ENCODE measurements at regions not wholly inside any gene's neighbourhood (a gene's known extent, or its start where the extent isn't known, plus 50 kb on each side); places are given as distances from the start of the nearest gene placed in this dataset.

DNA sequence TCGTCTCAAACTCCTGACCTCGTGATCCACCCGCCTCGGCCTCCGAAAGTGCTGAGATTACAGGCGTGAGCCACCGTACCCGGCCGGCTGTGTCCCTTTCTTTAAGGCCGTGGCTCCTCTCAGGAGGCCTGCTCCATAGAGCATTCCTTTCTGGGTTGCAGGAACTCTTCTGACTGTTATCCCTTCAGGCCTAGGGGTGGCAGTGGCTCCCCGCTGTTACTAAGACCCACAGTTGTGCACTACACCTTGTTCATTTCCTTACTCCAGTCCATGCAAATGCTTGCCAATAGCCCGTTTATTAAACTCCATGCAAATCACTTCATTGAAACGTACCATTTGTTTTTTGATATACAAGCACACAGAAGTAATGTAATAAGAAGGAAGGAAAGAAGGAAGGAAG is 234.7 kb downstream of the BCAT1 start:
- H3K4me3 Mint-ChIP-seq (ENCODE audit: low read depth) = no peak overlapping the region
- H3K4me1 Mint-ChIP-seq (ENCODE audit: low read depth) = peaks cover 14% of the 10 kb centered on the region
- no peak overlapping the region for H3K27ac Mint-ChIP-seq
- no peaks in the 10 kb centered on the region for H3K36me3 Mint-ChIP-seq (ENCODE audit: insufficient read depth)
- TF ChIP-seq, protein P1, sequence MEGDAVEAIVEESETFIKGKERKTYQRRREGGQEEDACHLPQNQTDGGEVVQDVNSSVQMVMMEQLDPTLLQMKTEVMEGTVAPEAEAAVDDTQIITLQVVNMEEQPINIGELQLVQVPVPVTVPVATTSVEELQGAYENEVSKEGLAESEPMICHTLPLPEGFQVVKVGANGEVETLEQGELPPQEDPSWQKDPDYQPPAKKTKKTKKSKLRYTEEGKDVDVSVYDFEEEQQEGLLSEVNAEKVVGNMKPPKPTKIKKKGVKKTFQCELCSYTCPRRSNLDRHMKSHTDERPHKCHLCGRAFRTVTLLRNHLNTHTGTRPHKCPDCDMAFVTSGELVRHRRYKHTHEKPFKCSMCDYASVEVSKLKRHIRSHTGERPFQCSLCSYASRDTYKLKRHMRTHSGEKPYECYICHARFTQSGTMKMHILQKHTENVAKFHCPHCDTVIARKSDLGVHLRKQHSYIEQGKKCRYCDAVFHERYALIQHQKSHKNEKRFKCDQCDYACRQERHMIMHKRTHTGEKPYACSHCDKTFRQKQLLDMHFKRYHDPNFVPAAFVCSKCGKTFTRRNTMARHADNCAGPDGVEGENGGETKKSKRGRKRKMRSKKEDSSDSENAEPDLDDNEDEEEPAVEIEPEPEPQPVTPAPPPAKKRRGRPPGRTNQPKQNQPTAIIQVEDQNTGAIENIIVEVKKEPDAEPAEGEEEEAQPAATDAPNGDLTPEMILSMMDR (IDR thresholded peaks at IDR 0.05; ENCODE audit: unreplicated experiment) = no peak
- H3K9me3 Mint-ChIP-seq (ENCODE audit: low read depth) = no peaks in the 10 kb centered on the region
- H3K27me3 Mint-ChIP-seq = no peaks in the 10 kb centered on the region
- DNase-seq (ENCODE audit: low spot score, unreplicated experiment) = no peak

DNA sequence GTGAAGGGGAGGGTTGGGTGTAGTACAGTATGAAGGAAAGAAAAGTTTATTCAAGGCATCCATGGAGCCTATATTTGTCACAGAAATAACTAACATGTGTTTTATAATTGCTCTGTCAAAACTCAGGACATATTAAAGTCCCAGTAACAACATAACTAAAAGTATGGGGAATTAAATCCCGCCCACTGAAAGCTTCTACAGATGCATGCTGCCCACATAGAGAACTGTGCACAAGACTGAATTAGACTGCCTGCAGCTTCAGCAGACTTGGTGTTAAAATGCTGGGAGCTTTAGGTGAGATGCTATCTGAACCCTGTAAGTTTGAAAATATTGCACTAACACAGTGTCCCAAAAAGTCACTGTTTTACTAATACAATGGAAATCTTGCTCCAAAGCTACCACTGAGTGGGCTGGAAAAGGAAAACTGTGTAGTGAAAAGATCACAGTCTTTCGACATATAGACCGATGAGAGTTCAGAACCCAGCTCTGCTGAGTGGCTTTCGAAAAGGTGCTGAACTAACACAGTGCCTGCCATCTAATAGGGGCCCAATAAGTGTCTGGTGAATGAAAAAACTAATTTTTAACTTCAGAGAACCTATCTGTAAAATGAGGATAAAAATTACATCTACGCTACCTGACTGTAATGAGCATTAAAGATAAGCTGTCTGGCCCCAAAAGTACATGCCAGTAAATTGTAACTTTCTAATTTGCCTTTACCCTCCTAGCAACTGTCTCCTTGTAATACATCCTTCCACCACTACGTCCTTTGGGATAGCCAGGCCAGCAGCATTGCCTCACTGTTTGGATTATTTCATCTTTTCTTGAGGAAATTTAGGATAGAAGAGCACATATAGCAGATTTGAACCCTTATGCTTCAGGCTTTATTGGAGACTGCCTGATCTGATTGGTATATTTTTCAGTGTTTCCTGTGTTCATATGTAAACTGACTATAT is 237.6 kb downstream of the BCAT1 start:
- no peak for DNase-seq (ENCODE audit: low spot score, unreplicated experiment)
- Mint-ChIP-seq H3K4me3 (ENCODE audit: low read depth) (no peak overlapping the region), H3K9me3 (ENCODE audit: low read depth) (no peaks in the 10 kb centered on the region), H3K36me3 (ENCODE audit: insufficient read depth) (no peaks in the 10 kb centered on the region), H3K27ac (no peak overlapping the region), H3K27me3 (no peaks in the 10 kb centered on the region), H3K4me1 (ENCODE audit: low read depth) (peaks cover 6% of the 10 kb centered on the region)
- TF ChIP-seq, protein P1 (IDR thresholded peaks at IDR 0.05; ENCODE audit: unreplicated experiment) = no peak

DNA sequence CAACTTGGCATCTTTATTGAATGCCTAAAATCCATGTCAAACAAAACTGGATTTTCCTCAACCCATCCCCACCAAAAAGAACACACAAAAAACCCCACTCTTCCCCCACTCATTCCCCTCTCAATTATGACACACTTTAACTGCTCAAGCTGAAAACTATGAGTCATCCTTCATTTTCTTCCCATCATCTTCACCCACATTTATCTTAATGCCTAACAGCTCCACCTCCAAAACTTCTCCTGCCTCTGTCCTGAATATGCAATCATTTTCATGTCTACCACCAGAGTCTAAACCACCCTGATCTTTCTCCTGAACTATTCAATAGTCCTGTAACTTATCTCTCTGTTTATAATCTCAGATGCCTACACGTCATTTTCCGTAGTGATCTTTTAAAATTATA is 239.7 kb downstream of the BCAT1 start:
- H3K9me3 Mint-ChIP-seq (ENCODE audit: low read depth) = no peaks in the 10 kb centered on the region
- no peaks in the 10 kb centered on the region for H3K36me3 Mint-ChIP-seq (ENCODE audit: insufficient read depth)
- H3K27ac Mint-ChIP-seq = no peak overlapping the region
- no peaks in the 10 kb centered on the region for H3K27me3 Mint-ChIP-seq
- peaks cover 3% of the 10 kb centered on the region for H3K4me1 Mint-ChIP-seq (ENCODE audit: low read depth)
- DNase-seq (ENCODE audit: low spot score, unreplicated experiment) = no peak
- no peak overlapping the region for H3K4me3 Mint-ChIP-seq (ENCODE audit: low read depth)
- TF ChIP-seq, protein P1 (IDR thresholded peaks at IDR 0.05; ENCODE audit: unreplicated experiment) = no peak

DNA sequence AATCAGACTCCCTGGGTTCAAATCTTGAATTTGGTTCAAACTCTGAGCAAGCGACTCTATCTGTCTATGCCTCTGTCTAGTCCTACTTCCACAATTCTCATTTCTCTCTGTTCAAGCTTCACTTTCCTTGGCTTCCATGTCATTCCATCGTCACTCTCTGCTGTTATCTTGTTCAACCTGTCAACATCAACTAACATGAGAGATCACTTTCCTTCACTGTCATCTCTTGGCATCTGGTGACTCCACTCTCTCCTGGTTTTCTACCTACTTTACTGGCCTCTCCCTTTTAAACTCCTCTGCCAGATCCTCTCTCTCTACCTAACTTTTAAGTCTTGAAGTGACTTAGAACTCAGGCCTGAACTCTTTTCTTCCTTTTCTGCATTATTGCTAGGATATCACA is 240.2 kb downstream of the BCAT1 start:
- no peaks in the 10 kb centered on the region for H3K27me3 Mint-ChIP-seq
- no peaks in the 10 kb centered on the region for H3K9me3 Mint-ChIP-seq (ENCODE audit: low read depth)
- TF ChIP-seq, protein P1 (IDR thresholded peaks at IDR 0.05; ENCODE audit: unreplicated experiment) = no peak
- H3K4me3 Mint-ChIP-seq (ENCODE audit: low read depth) = no peak overlapping the region
- H3K27ac Mint-ChIP-seq = no peak overlapping the region
- no peak for DNase-seq (ENCODE audit: low spot score, unreplicated experiment)
- H3K36me3 Mint-ChIP-seq (ENCODE audit: insufficient read depth) = no peaks in the 10 kb centered on the region
- H3K4me1 Mint-ChIP-seq (ENCODE audit: low read depth) = peaks cover 3% of the 10 kb centered on the region

DNA sequence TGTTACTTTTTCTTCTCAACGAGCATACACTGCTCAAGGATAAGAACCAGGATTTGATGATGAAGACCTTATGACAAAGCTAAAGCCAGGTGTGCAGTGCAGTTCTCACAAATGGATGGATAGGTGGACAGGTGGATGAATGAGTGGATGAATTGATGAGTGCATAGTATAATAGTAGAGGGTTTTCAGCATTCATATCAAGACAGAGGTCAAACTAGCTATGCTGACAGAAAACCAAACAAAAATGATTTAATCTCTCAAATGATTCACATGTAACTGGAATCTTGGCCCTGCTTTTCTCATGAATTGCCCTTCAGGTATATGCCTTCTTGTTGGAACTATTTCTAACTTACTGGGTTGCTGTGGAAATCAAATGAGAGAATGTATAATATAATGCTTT is 240.9 kb downstream of the BCAT1 start:
- Mint-ChIP-seq H3K27me3 (no peaks in the 10 kb centered on the region), H3K4me1 (ENCODE audit: low read depth) (peaks cover 3% of the 10 kb centered on the region), H3K9me3 (ENCODE audit: low read depth) (no peaks in the 10 kb centered on the region), H3K4me3 (ENCODE audit: low read depth) (no peak overlapping the region), H3K27ac (no peak overlapping the region), H3K36me3 (ENCODE audit: insufficient read depth) (no peaks in the 10 kb centered on the region)
- no peak for DNase-seq (ENCODE audit: low spot score, unreplicated experiment)
- TF ChIP-seq, protein P1 (IDR thresholded peaks at IDR 0.05; ENCODE audit: unreplicated experiment) = no peak
